ENCODE measurements at regions not wholly inside any gene's neighbourhood (a gene's known extent, or its start where the extent isn't known, plus 50 kb on each side); places are given as distances from the start of the nearest gene placed in this dataset.

DNA sequence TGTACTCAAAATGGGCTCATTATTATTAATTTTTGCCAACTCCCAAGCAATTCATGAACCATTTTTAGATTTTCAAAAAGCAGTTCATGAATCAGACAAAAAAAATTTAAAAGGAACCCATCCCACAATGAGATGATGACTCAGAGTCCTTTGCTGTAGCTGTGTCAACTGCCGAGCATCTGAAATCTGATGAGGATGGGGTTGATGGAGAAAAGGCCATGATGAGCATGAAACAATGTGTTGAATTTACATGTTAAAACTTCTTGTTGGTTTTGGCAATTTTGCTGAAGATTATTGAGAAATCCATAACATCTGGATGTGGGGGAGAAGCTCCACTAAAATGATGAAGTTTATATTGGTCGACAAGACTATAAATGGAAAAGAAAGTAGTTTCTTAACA lies 378.0 kb downstream of the FOXG1 start:
- Histone ChIP-seq H3K27me3 (ENCODE audit: control insufficient read depth in 2 of 2, insufficient read depth in 1 of 2, low read length in 1 of 2) (no peaks in the 10 kb centered on the region), H3K4me1 (ENCODE audit: control insufficient read depth in 2 of 2, insufficient read depth in 2 of 2, low read length in 2 of 2) (no peaks in the 10 kb centered on the region), H3K4me3 (ENCODE audit: low read length in 2 of 2) (no peak overlapping the region), H3K36me3 (ENCODE audit: control insufficient read depth in 2 of 2, insufficient read depth in 2 of 2, low read length in 1 of 2) (no peaks in the 10 kb centered on the region), H3K27ac (ENCODE audit: low read depth in 1 of 2, low read length in 1 of 2) (no peak overlapping the region), H3K9me3 (ENCODE audit: control insufficient read depth in 2 of 2, insufficient read depth in 1 of 2, low read length in 1 of 2) (no peaks in the 10 kb centered on the region)
- no peak for DNase-seq (ENCODE audit: low read depth in 6 of 9, low spot score in 9 of 9)
- 87% methylated on average over 2 of the region's 2 CpGs for WGBS

DNA sequence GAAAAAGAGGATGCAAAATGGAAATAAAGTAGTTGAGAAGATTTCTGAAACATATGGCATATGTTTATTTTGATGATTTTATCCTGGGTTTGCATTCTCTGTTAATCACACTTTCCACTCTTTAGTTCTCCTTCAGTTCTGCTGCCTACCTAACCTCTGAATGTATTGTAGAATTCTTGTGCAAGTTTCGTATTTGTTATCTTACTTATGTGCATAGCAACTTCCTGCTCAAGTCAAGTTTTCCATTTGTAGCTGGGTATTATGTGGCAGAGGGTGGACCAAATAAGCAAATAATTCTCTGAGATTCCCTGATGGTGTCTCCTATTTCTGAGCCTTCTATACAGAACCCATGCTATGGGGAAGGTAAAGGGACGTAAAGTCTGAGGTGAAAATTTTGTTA lies 381.6 kb downstream of the FOXG1 start:
- no peaks in the 10 kb centered on the region for H3K36me3 ChIP-seq (ENCODE audit: control insufficient read depth in 2 of 2, insufficient read depth in 2 of 2, low read length in 1 of 2)
- 85% methylated on average over 2 of the region's 2 CpGs for WGBS
- H3K4me3 ChIP-seq (ENCODE audit: low read length in 2 of 2) = no peak overlapping the region
- H3K27me3 ChIP-seq (ENCODE audit: control insufficient read depth in 2 of 2, insufficient read depth in 1 of 2, low read length in 1 of 2) = no peaks in the 10 kb centered on the region
- no peaks in the 10 kb centered on the region for H3K4me1 ChIP-seq (ENCODE audit: control insufficient read depth in 2 of 2, insufficient read depth in 2 of 2, low read length in 2 of 2)
- H3K9me3 ChIP-seq (ENCODE audit: control insufficient read depth in 2 of 2, insufficient read depth in 1 of 2, low read length in 1 of 2) = no peaks in the 10 kb centered on the region
- no peak overlapping the region for H3K27ac ChIP-seq (ENCODE audit: low read depth in 1 of 2, low read length in 1 of 2)
- DNase-seq (ENCODE audit: low read depth in 6 of 9, low spot score in 9 of 9) = no peak

DNA sequence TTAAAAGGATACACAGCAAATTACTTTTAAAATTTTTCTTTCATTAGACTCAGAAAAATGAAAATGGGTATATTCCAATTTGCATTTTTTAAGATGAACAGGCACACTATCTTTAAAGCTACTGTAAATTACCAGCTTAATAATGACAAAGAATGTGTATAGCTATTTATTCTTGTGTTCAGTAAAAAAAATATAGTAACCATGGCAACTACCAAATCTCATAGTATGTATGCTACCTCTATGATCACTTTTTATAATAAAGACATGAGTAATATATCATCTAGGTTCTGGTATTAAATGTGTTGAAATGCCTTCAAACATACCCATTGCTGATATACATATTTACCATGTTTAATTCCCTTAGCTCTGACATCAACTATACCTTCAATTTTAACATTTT lies 383.2 kb downstream of the FOXG1 start:
- H3K9me3 ChIP-seq (ENCODE audit: control insufficient read depth in 2 of 2, insufficient read depth in 1 of 2, low read length in 1 of 2) = no peaks in the 10 kb centered on the region
- H3K4me1 ChIP-seq (ENCODE audit: control insufficient read depth in 2 of 2, insufficient read depth in 2 of 2, low read length in 2 of 2) = no peaks in the 10 kb centered on the region
- no peak overlapping the region for H3K27ac ChIP-seq (ENCODE audit: low read depth in 1 of 2, low read length in 1 of 2)
- H3K4me3 ChIP-seq (ENCODE audit: low read length in 2 of 2) = no peak overlapping the region
- H3K36me3 ChIP-seq (ENCODE audit: control insufficient read depth in 2 of 2, insufficient read depth in 2 of 2, low read length in 1 of 2) = no peaks in the 10 kb centered on the region
- H3K27me3 ChIP-seq (ENCODE audit: control insufficient read depth in 2 of 2, insufficient read depth in 1 of 2, low read length in 1 of 2) = no peaks in the 10 kb centered on the region
- no peak for DNase-seq (ENCODE audit: low read depth in 6 of 9, low spot score in 9 of 9)

DNA sequence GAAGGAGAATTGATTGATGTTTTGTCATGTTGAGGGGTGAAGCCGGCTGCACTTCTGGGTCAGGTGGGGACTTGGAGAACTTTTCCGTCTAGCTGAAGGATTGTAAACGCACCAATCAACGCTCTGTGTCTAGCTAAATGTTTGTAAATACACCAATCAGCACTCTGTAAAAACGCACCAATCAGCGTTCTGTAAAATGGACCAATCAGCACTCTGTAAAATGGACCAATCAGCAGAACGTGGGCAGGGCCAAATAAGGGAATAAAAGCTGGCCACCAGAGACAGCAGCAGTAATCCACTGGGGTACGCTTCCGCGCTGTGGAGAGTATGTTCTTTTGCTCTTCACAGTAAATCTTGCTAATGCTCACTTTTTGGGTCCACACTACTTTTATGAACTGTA lies 384.1 kb downstream of the FOXG1 start:
- WGBS = 94% methylated on average over 10 of the region's 10 CpGs
- Histone ChIP-seq H3K27me3 (ENCODE audit: control insufficient read depth in 2 of 2, insufficient read depth in 1 of 2, low read length in 1 of 2) (no peaks in the 10 kb centered on the region), H3K36me3 (ENCODE audit: control insufficient read depth in 2 of 2, insufficient read depth in 2 of 2, low read length in 1 of 2) (no peaks in the 10 kb centered on the region), H3K27ac (ENCODE audit: low read depth in 1 of 2, low read length in 1 of 2) (no peak overlapping the region), H3K4me1 (ENCODE audit: control insufficient read depth in 2 of 2, insufficient read depth in 2 of 2, low read length in 2 of 2) (no peaks in the 10 kb centered on the region), H3K4me3 (ENCODE audit: low read length in 2 of 2) (no peak overlapping the region), H3K9me3 (ENCODE audit: control insufficient read depth in 2 of 2, insufficient read depth in 1 of 2, low read length in 1 of 2) (no peaks in the 10 kb centered on the region)
- DNase-seq (ENCODE audit: low read depth in 6 of 9, low spot score in 9 of 9) = no peak

DNA sequence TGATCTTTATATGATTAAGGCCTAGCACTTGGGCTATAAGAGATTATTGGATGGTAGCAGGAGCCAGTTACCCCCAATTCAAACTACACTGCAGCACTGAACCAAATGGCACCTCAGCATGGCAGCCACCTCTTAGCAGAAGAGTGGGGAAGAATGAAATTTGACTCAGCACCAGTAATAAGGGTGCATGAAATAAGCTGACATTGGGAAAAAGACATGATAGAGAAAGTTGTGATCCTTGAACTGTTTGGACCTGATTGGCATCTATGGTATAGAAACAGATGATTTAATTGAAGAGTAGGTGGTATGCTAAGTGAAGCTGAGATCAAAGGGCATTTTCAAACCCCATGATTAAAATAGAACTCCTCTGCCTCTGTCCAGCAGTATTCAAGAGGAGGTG lies 389.5 kb downstream of the FOXG1 start:
- H3K27ac ChIP-seq (ENCODE audit: low read depth in 1 of 2, low read length in 1 of 2) = no peak overlapping the region

DNA sequence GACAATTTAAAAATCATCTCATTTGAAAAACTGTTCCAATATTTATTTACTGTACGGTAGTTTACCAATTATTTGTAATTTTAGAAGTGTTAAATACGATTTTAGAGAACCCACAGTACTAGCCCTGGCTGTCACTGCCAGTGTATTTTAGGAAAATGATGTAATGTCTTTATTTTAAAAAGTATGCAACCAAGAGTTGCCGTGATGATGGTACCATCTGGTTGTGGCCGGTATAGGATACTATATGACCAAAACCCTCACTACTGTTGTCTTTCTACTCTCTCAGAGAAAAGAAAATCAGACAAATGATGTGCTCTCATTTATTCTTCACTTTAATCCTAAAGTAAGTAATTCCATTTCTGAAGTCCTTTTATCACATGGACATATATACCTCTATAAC lies 395.0 kb downstream of the FOXG1 start:
- H3K27me3 ChIP-seq (ENCODE audit: control insufficient read depth in 2 of 2, insufficient read depth in 1 of 2, low read length in 1 of 2) = no peaks in the 10 kb centered on the region
- WGBS = 85% methylated on average over 4 of the region's 4 CpGs
- no peaks in the 10 kb centered on the region for H3K4me1 ChIP-seq (ENCODE audit: control insufficient read depth in 2 of 2, insufficient read depth in 2 of 2, low read length in 2 of 2)
- no peak overlapping the region for H3K27ac ChIP-seq (ENCODE audit: low read depth in 1 of 2, low read length in 1 of 2)
- no peak for DNase-seq (ENCODE audit: low read depth in 6 of 9, low spot score in 9 of 9)
- H3K4me3 ChIP-seq (ENCODE audit: low read length in 2 of 2) = no peak overlapping the region
- no peaks in the 10 kb centered on the region for H3K9me3 ChIP-seq (ENCODE audit: control insufficient read depth in 2 of 2, insufficient read depth in 1 of 2, low read length in 1 of 2)
- no peaks in the 10 kb centered on the region for H3K36me3 ChIP-seq (ENCODE audit: control insufficient read depth in 2 of 2, insufficient read depth in 2 of 2, low read length in 1 of 2)

More for the DNA sequence above, 389.5 kb downstream of the FOXG1 start:
- DNase-seq (ENCODE audit: low read depth in 6 of 9, low spot score in 9 of 9) = no peak
- no peak overlapping the region for H3K4me3 ChIP-seq (ENCODE audit: low read length in 2 of 2)
- no peaks in the 10 kb centered on the region for H3K36me3 ChIP-seq (ENCODE audit: control insufficient read depth in 2 of 2, insufficient read depth in 2 of 2, low read length in 1 of 2)
- H3K4me1 ChIP-seq (ENCODE audit: control insufficient read depth in 2 of 2, insufficient read depth in 2 of 2, low read length in 2 of 2) = no peaks in the 10 kb centered on the region
- no peaks in the 10 kb centered on the region for H3K27me3 ChIP-seq (ENCODE audit: control insufficient read depth in 2 of 2, insufficient read depth in 1 of 2, low read length in 1 of 2)
- H3K9me3 ChIP-seq (ENCODE audit: control insufficient read depth in 2 of 2, insufficient read depth in 1 of 2, low read length in 1 of 2) = no peaks in the 10 kb centered on the region

DNA sequence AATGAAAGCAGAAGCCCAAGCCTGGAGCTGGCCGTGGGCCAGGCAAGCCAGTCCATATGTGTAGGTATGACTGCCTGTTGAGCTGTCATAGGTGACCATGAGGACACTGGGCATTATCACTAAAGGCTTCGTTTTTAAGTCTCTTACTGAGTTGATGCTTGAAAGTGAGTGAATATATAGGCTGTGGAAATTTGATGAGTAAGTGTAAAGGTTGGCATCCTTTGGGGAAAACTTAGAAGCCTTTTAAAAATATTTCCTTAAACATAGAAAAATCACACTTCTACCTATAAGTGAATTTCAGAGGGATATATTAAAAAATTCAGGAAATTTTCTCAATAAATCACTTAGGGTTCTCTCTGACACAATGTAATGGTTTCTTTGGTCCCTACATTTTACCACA lies 396.5 kb downstream of the FOXG1 start:
- H3K36me3 ChIP-seq (ENCODE audit: control insufficient read depth in 2 of 2, insufficient read depth in 2 of 2, low read length in 1 of 2) = no peaks in the 10 kb centered on the region
- no peak for DNase-seq (ENCODE audit: low read depth in 6 of 9, low spot score in 9 of 9)
- H3K4me1 ChIP-seq (ENCODE audit: control insufficient read depth in 2 of 2, insufficient read depth in 2 of 2, low read length in 2 of 2) = no peaks in the 10 kb centered on the region
- H3K27ac ChIP-seq (ENCODE audit: low read depth in 1 of 2, low read length in 1 of 2) = no peak overlapping the region
- no peak overlapping the region for H3K4me3 ChIP-seq (ENCODE audit: low read length in 2 of 2)
- H3K27me3 ChIP-seq (ENCODE audit: control insufficient read depth in 2 of 2, insufficient read depth in 1 of 2, low read length in 1 of 2) = no peaks in the 10 kb centered on the region
- 64% methylated on average over 2 of the region's 2 CpGs for WGBS
- peaks cover 0 to under 1% of the 10 kb centered on the region in 2 donors for H3K9me3 ChIP-seq (ENCODE audit: control insufficient read depth in 2 of 2, insufficient read depth in 1 of 2, low read length in 1 of 2)

DNA sequence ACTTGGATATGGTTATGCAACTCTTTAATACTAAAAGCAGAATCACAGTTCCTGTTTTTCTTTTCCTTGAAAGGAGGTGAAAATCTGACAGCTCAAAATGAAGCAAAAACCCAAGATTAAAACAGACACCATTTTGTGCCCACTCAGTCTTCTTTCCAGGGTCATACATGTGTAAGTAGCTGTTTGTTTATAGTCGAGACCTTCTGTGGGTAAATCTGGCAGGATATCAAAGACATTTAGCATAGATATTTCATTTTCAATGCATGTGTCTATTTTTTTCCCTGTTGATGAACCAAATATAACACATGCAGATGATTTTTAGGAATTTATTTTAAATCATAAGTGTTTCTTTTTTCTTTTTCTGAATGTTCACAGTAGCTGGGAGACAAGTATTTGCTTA lies 398.8 kb downstream of the FOXG1 start:
- H3K4me1 ChIP-seq (ENCODE audit: control insufficient read depth in 2 of 2, insufficient read depth in 2 of 2, low read length in 2 of 2) = no peaks in the 10 kb centered on the region
- WGBS = 84% methylated on average over 1 of the region's 1 CpG
- no peaks in the 10 kb centered on the region for H3K27me3 ChIP-seq (ENCODE audit: control insufficient read depth in 2 of 2, insufficient read depth in 1 of 2, low read length in 1 of 2)
- peaks cover 0 to 9% of the 10 kb centered on the region in 2 donors for H3K9me3 ChIP-seq (ENCODE audit: control insufficient read depth in 2 of 2, insufficient read depth in 1 of 2, low read length in 1 of 2)
- no peaks in the 10 kb centered on the region for H3K36me3 ChIP-seq (ENCODE audit: control insufficient read depth in 2 of 2, insufficient read depth in 2 of 2, low read length in 1 of 2)
- H3K27ac ChIP-seq (ENCODE audit: low read depth in 1 of 2, low read length in 1 of 2) = no peak overlapping the region
- DNase-seq (ENCODE audit: low read depth in 6 of 9, low spot score in 9 of 9) = no peak
- H3K4me3 ChIP-seq (ENCODE audit: low read length in 2 of 2) = no peak overlapping the region

DNA sequence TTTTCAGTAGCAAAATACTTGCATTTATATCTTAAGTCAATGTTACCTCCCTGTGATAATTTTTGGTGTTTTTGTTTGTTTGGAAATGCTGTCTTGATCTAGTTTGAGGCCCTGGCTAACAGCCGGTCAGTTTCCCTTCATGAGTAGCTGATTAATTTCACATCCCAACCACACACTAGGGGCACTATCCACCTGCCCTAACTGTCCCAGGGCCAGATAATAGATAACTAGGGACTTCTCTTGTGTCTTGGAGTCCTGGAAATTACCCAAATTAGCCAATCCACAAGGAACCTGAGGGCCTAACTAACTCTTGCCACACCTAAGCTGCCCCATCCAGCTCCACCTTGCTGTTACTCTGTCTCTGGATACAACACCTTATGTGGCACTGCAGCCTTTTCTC lies 399.9 kb downstream of the FOXG1 start:
- Histone ChIP-seq H3K4me3 (ENCODE audit: low read length in 2 of 2) (no peak overlapping the region), H3K4me1 (ENCODE audit: control insufficient read depth in 2 of 2, insufficient read depth in 2 of 2, low read length in 2 of 2) (no peaks in the 10 kb centered on the region), H3K27me3 (ENCODE audit: control insufficient read depth in 2 of 2, insufficient read depth in 1 of 2, low read length in 1 of 2) (no peaks in the 10 kb centered on the region), H3K27ac (ENCODE audit: low read depth in 1 of 2, low read length in 1 of 2) (no peak overlapping the region), H3K36me3 (ENCODE audit: control insufficient read depth in 2 of 2, insufficient read depth in 2 of 2, low read length in 1 of 2) (no peaks in the 10 kb centered on the region), H3K9me3 (ENCODE audit: control insufficient read depth in 2 of 2, insufficient read depth in 1 of 2, low read length in 1 of 2) (peaks cover 0 to 9% of the 10 kb centered on the region in 2 donors)
- DNase-seq (ENCODE audit: low read depth in 6 of 9, low spot score in 9 of 9) = no peak
- WGBS = 77% methylated on average over 1 of the region's 1 CpG

DNA sequence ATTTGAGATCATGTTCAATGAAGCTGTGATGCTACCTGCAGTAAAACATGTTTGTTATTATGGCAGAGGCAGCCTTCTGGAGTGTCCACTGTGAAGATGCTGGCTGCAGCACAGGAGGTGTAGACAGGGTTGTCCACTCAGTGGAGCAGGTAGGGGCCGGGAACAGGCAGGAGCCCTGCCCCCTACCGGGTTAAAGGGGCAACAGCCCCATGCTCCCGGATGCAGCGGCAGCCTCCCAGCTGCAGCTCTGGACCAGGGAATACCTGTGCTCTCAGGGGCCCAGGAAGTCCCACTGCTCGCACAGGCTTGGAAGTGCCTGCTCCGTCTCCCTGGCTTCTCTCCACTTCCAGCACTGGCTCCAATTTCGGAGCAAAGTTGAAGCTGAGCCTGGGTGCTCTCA lies 401.6 kb downstream of the FOXG1 start:
- no peaks in the 10 kb centered on the region for H3K36me3 ChIP-seq (ENCODE audit: control insufficient read depth in 2 of 2, insufficient read depth in 2 of 2, low read length in 1 of 2)
- DNase-seq (ENCODE audit: low read depth in 6 of 9, low spot score in 9 of 9) = no peak
- no peaks in the 10 kb centered on the region for H3K4me1 ChIP-seq (ENCODE audit: control insufficient read depth in 2 of 2, insufficient read depth in 2 of 2, low read length in 2 of 2)
- H3K9me3 ChIP-seq (ENCODE audit: control insufficient read depth in 2 of 2, insufficient read depth in 1 of 2, low read length in 1 of 2) = peaks cover 0 to 9% of the 10 kb centered on the region in 2 donors
- H3K4me3 ChIP-seq (ENCODE audit: low read length in 2 of 2) = no peak overlapping the region
- no peak overlapping the region for H3K27ac ChIP-seq (ENCODE audit: low read depth in 1 of 2, low read length in 1 of 2)
- WGBS = 97% methylated on average over 7 of the region's 7 CpGs
- no peaks in the 10 kb centered on the region for H3K27me3 ChIP-seq (ENCODE audit: control insufficient read depth in 2 of 2, insufficient read depth in 1 of 2, low read length in 1 of 2)

Data from thymus (tissue), 11 donors.